Gastroesophageal sphincter (tissue), 3 donors: ENCODE measurements at regions not wholly inside any gene's neighbourhood (a gene's known extent, or its start where the extent isn't known, plus 50 kb on each side); places are given as distances from the start of the nearest gene placed in this dataset.

ENCODE experiments used
- EP300 ChIP-seq: sonication (generic); formaldehyde crosslinking; IDR thresholded peaks from one replicate; pipeline ENCODE4 v1.6.1; 2017; ENCODE audit warnings: antibody characterized with exemption, mild to moderate bottlenecking
- POLR2A ChIP-seq, 2 donors: fragments of 450-650 bp; IDR thresholded peaks; one replicate each; pipeline ENCODE4 v1.6.1; 2017; ENCODE audit warnings: antibody characterized with exemption in 2 of 2, mild to moderate bottlenecking in 2 of 2, moderate library complexity in 1 of 2
- POLR2AphosphoS5 ChIP-seq: sonication (generic); formaldehyde crosslinking; IDR thresholded peaks from one replicate; pipeline ENCODE4 v1.6.1; 2017; ENCODE audit warnings: antibody characterized with exemption
- TF ChIP-seq, protein P1 (sequence below), 4 experiments: fragments of 200-600 bp in 2 of 4; fragments of 450-650 bp in 2 of 4; sonication (generic) in 1 of 4; IDR thresholded peaks; one replicate each; pipeline ENCODE4 v1.5.1; 2017 to 2019; ENCODE audit warnings: antibody characterized with exemption in 4 of 4, mild to moderate bottlenecking in 2 of 4, moderate library complexity in 2 of 4

DNA sequence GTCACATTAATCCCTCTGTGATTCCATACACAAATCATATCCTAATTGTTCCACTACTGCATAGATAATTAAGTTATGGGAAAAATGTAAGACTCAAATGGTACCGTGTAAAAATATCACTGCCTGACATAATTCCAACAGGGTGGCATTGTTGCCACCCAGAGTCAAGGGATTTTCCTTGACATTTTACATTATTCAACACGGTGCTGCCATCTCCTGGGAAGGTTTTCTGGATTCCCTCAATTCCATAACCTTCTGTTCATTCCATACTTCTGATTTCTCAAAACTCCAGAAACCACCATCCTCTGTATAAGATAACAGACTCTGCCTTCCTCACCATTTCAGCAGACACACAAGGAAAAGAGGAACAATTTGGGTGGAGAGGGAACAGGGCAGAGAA is 495.9 kb downstream of the XPNPEP1 start:
- TF ChIP-seq, protein P1, sequence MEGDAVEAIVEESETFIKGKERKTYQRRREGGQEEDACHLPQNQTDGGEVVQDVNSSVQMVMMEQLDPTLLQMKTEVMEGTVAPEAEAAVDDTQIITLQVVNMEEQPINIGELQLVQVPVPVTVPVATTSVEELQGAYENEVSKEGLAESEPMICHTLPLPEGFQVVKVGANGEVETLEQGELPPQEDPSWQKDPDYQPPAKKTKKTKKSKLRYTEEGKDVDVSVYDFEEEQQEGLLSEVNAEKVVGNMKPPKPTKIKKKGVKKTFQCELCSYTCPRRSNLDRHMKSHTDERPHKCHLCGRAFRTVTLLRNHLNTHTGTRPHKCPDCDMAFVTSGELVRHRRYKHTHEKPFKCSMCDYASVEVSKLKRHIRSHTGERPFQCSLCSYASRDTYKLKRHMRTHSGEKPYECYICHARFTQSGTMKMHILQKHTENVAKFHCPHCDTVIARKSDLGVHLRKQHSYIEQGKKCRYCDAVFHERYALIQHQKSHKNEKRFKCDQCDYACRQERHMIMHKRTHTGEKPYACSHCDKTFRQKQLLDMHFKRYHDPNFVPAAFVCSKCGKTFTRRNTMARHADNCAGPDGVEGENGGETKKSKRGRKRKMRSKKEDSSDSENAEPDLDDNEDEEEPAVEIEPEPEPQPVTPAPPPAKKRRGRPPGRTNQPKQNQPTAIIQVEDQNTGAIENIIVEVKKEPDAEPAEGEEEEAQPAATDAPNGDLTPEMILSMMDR (IDR thresholded peaks at IDR 0.05): peak in 1 of 4 experiments; percentile 34
- no peak for TF ChIP-seq POLR2A (IDR thresholded peaks at IDR 0.05)
- no peak for TF ChIP-seq POLR2AphosphoS5
- TF ChIP-seq EP300: no peak
